Activated naive CD4-positive, alpha-beta T cell treated with anti-CD3 and anti-CD28 coated beads, Interleukin-2, amount 50 U/mL, for 72 hours (primary cell): ENCODE measurements at regions not wholly inside any gene's neighbourhood (a gene's known extent, or its start where the extent isn't known, plus 50 kb on each side); places are given as distances from the start of the nearest gene placed in this dataset.

ENCODE experiments used
- ATAC-seq, 2 donors: fragments of 150-1000 bp; cut with Tn5 transposase; 2 replicates each; pipeline ENCODE4 v1.10.0; 2021; ENCODE audit warnings: mild to moderate bottlenecking in 2 of 2, moderate library complexity in 2 of 2
- DNase-seq, 2 donors: peaks; one replicate each; pipeline ENCODE4 v3.0.0; 2021 to 2022; ENCODE audit warnings: low spot score in 2 of 2
- H3K27ac Mint-ChIP-seq, 2 donors: one replicate each; pipeline ENCODE4 v1.8.0; 2022; ENCODE audit warnings: mild to moderate bottlenecking in 2 of 2, mixed read lengths in 2 of 2
- H3K36me3 Mint-ChIP-seq, 2 donors: one replicate each; pipeline ENCODE4 v1.8.0; 2022; ENCODE audit warnings: mixed read lengths in 2 of 2
- H3K9me3 Mint-ChIP-seq, 2 donors: one replicate each; pipeline ENCODE4 v1.8.0; 2022; ENCODE audit warnings: mixed read lengths in 2 of 2

GRCh38 chr22:27648074-27648473 is 153.5 kb downstream of the MN1 start:
- no peak for DNase-seq
- no peak overlapping the region for H3K27ac Mint-ChIP-seq
- peaks cover under 1 to 9% of the 10 kb centered on the region in 2 donors for H3K9me3 Mint-ChIP-seq
- no peaks in the 10 kb centered on the region for H3K36me3 Mint-ChIP-seq
- ATAC-seq = no peak

GRCh38 chr22:27648853-27649252 is 152.7 kb downstream of the MN1 start:
- no peaks in the 10 kb centered on the region for H3K36me3 Mint-ChIP-seq
- ATAC-seq = no peak
- DNase-seq = no peak

DNA sequence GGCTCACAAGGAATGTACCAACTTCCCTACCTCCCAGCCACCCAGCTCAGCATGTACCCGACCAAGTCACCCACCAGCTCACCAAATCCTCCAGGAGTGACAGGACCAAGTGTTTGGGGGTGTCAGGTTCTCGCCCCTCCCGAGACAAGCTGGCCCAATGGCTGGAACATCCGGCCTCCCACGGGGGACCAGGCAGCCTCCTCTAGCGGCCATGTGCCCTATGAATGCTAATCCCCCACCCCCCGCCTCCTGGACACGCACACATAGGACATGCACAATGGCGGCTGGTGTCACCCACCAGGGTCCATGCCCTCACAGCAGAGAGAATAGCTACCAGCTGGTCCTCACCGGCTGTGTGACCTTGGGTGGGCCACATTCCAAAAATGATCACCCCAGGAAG is 151.0 kb downstream of the MN1 start:
- Mint-ChIP-seq H3K9me3 (peaks cover 5 to 13% of the 10 kb centered on the region in 2 donors), H3K36me3 (no peaks in the 10 kb centered on the region), H3K27ac (no peak overlapping the region)
- no peak for ATAC-seq
- DNase-seq = no peak

More at GRCh38 chr22:27648853-27649252, 152.7 kb downstream of the MN1 start:
- H3K9me3 Mint-ChIP-seq = peaks cover 5 to 9% of the 10 kb centered on the region in 2 donors
- H3K27ac Mint-ChIP-seq = no peak overlapping the region

- no peaks in the 10 kb centered on the region for H3K36me3 Mint-ChIP-seq
- peaks cover 5 to 17% of the 10 kb centered on the region in 2 donors for H3K9me3 Mint-ChIP-seq
- H3K27ac Mint-ChIP-seq = no peak overlapping the region
- DNase-seq (no peak), ATAC-seq (no peak)
Observed at GRCh38 chr22:27650985-27651384, 150.6 kb downstream of the MN1 start.

DNA sequence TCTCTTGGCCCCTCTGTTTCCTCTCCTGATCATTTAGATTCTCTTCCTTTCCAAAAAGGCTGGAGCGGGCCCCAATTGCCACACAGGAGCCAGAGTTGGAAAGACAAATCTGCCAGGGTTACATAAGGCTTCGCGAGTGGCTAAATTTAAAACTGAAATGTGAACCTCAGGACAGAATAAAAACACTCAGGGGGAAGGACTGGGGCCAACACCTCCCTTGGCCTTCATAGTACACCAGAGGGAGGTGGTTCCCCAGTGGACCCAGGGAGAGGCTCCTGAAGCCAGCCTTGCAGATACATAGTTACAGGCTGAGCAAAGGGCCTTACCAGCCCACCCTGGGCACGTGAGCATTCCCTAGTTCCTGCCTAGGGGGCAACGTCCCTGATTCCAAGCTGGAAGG is 150.1 kb downstream of the MN1 start:
- no peak for DNase-seq
- Mint-ChIP-seq H3K27ac (no peak overlapping the region), H3K9me3 (peaks cover 5 to 22% of the 10 kb centered on the region in 2 donors), H3K36me3 (no peaks in the 10 kb centered on the region)
- no peak for ATAC-seq

DNA sequence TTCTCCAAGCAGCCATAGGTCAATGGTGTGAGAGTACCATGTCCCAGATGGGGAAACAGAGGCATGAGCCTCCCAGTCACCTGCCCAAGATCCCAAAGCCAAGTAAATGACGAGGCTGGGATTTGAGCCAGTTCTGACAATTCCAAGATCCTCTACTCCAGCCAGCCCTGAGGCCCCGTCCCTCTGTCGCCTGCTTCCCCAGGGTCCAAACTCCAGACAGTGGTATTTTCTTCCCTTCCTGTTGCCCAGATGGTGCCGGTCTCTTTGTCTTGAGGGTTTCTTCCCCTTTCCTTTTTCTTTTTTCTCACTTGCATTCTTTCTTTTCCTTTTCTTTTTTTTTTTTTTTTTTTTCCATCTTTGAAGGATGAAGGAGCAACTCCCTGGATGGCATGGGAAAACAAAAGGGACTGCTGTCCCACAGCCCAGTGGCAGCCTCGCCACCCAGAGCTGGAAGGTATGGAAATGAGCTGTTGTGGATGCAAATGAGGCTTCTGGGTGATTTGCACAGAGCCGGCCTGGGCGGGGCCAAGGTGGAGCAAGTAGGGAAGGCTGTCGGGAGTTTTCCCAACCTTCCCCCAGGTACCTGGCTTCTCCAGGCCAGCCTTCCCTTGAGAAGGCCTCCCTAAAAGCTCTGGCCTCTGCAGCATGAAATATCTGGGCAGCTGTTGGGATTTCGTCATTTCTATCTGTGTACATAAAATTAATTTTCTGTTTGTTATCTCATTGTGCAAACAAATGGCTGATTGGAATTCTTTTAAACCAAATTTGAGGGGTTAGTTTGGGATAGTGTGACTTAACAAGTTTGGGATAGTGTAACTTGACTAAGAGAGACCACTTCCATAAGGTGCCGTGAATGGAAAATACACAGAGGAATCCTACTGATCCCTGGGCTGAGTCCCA is 146.8 kb downstream of the MN1 start:
- Mint-ChIP-seq H3K9me3 (peaks cover 5 to 19% of the 10 kb centered on the region in 2 donors), H3K27ac (no peak overlapping the region), H3K36me3 (no peaks in the 10 kb centered on the region)
- DNase-seq (no peak), ATAC-seq (no peak)

GRCh38 chr22:27655582-27656185 is 145.9 kb downstream of the MN1 start:
- peak overlapping the region in 1 of 2 donors; percentile 53 for H3K27ac Mint-ChIP-seq
- ATAC-seq = no peak
- no peaks in the 10 kb centered on the region for H3K36me3 Mint-ChIP-seq
- no peak for DNase-seq
- H3K9me3 Mint-ChIP-seq = peaks cover 5 to 19% of the 10 kb centered on the region in 2 donors

- DNase-seq (no peak), ATAC-seq (no peak)
- no peaks in the 10 kb centered on the region for H3K36me3 Mint-ChIP-seq
- no peak overlapping the region for H3K27ac Mint-ChIP-seq
- peaks cover 5 to 19% of the 10 kb centered on the region in 2 donors for H3K9me3 Mint-ChIP-seq
Observed at GRCh38 chr22:27656970-27657369, 144.6 kb downstream of the MN1 start.

GRCh38 chr22:27660306-27660705 is 141.2 kb downstream of the MN1 start:
- ATAC-seq (no peak), DNase-seq (no peak)
- Mint-ChIP-seq H3K9me3 (peaks cover 0 to 17% of the 10 kb centered on the region in 2 donors), H3K27ac (no peak overlapping the region), H3K36me3 (no peaks in the 10 kb centered on the region)

GRCh38 chr22:27662359-27663301 is 138.9 kb downstream of the MN1 start:
- H3K27ac Mint-ChIP-seq = no peak overlapping the region
- H3K9me3 Mint-ChIP-seq = peaks cover 5 to 9% of the 10 kb centered on the region in 2 donors
- peaks cover 0 to 9% of the 10 kb centered on the region in 2 donors for H3K36me3 Mint-ChIP-seq
- ATAC-seq (no peak), DNase-seq (no peak)

- no peak for ATAC-seq
- no peak for DNase-seq
- peaks cover 4 to 5% of the 10 kb centered on the region in 2 donors for H3K9me3 Mint-ChIP-seq
- no peak overlapping the region for H3K27ac Mint-ChIP-seq
- peaks cover 0 to 9% of the 10 kb centered on the region in 2 donors for H3K36me3 Mint-ChIP-seq
Observed at GRCh38 chr22:27663812-27664211, 137.7 kb downstream of the MN1 start.

DNA sequence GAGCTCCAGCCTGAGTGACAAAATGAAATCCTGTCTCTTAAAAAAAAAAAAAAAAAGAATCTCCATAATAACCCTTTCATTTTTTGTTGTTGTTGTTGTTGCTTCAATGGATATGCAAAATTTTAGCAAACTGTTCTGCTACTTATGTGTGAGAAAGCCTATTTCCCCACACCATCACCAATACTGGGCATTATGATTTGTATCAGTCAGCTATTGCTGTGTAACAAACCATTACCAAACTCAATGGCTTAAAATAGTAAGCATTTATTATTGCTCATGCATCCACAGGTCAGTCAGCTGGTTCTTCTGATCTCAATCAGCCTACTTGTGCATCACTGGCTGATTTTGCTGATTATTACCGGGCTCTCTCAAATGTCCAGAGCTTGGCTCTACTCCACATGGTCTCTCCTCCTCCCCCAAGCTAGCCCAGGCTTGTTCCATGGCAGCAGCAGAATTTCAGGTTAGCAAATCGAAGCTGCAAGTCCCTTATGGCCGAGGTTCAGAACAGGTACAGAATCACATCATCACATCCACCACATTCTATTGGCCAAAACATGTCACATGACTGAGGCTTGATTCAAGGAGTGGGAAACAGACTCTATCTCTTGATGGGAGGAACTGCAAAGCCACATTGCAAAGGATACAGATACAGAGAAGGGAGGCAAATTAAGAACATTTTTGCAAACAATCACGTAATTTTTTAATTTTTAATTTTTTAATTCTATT is 135.1 kb downstream of the MN1 start:
- H3K36me3 Mint-ChIP-seq = peaks cover 0 to 9% of the 10 kb centered on the region in 2 donors
- H3K27ac Mint-ChIP-seq = no peak overlapping the region
- H3K9me3 Mint-ChIP-seq = peaks cover 4 to 5% of the 10 kb centered on the region in 2 donors
- DNase-seq (no peak), ATAC-seq (no peak)

DNA sequence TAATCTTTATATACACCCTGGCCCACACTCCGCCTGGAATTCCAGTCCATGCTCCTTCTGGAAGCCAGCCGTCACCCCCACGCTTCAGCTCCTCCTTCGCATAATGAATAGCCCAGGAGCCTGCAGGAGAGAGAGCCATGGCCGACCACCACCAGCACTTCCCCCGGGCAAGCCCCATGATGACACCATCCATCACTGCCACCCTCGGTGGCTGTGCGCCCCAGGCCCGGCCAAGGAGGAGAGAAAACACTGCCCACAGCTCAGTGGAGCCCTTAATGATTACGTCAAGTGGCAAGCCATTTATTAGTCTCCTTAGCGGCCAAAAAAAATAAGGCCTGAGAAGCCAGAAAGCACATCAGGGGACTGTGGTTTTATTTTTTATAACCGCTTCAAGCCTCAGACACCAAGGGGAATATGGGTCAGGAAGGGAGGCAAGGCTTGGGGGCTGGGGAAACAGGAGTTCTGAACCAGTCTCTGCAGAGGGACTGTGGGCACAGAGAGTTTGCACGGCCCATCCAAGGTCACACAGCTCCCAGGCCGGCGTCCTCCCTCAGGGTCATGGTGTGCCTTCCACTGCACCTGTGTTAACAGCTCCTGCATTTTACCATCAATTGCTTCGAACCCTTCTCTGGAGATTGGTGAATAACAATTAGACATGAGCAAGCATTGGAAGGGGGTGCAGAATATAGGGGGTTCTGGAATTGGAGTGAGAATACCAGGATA is 134.3 kb downstream of the MN1 start:
- H3K36me3 Mint-ChIP-seq = peaks cover 0 to 9% of the 10 kb centered on the region in 2 donors
- peaks cover 4 to 5% of the 10 kb centered on the region in 2 donors for H3K9me3 Mint-ChIP-seq
- no peak for ATAC-seq
- no peak overlapping the region for H3K27ac Mint-ChIP-seq
- no peak for DNase-seq

DNA sequence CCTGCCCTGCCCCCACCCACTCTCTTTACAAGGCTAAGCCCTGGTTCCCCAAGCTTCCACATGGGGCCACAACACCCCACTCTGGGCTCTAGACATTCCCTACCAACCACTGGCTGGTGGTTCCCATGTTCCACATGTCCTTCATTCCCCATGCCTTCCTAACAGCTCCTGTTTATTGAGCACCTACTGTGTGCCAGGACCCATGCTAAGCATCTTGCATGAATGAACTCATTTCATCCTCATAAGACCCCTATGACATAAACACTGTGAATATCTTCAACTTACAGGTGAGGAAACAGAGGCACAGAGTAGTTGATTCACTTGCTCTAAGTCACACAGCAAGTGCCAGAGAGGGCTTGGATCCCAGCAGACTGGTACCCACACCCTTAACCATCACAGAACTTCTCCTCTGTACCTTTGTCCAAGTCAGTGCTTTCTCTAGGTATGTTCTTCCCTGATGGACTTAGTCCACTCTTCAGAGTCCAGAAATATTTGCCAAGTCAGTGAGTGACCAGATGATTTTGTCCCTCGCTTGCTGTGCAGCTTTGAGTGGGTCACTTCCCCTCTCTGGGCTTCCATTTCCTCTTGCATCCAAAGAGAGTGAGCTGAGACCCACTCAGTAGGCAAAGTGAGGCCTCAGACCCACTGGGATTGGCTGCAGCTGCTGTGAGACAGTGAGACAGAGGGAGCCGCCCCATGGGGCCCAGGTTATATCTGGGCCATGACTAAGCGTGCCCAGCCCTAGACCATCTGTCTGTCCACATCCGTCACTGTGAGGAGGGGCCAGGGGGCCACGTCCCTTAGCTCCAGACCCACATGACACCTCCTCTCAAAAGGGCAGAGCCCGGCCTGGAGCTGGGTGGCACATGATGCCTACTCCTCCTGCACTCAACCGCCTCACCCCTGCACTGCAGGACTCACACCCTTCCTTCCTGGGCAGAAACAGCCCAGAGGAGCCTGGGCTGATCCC is 132.4 kb downstream of the MN1 start:
- Mint-ChIP-seq H3K27ac (no peak overlapping the region), H3K36me3 (peaks cover 0 to 9% of the 10 kb centered on the region in 2 donors), H3K9me3 (peaks cover 4 to 5% of the 10 kb centered on the region in 2 donors)
- DNase-seq (no peak), ATAC-seq (no peak)
